Non-pigmented ciliary epithelial cell (primary cell): ENCODE measurements at regions not wholly inside any gene's neighbourhood (a gene's known extent, or its start where the extent isn't known, plus 50 kb on each side); places are given as distances from the start of the nearest gene placed in this dataset.

Experiments used
- DNase-seq: peaks from one replicate; pipeline ENCODE4 v3.0.0-alpha.2; 2010; ENCODE audit warnings: low read depth

DNA sequence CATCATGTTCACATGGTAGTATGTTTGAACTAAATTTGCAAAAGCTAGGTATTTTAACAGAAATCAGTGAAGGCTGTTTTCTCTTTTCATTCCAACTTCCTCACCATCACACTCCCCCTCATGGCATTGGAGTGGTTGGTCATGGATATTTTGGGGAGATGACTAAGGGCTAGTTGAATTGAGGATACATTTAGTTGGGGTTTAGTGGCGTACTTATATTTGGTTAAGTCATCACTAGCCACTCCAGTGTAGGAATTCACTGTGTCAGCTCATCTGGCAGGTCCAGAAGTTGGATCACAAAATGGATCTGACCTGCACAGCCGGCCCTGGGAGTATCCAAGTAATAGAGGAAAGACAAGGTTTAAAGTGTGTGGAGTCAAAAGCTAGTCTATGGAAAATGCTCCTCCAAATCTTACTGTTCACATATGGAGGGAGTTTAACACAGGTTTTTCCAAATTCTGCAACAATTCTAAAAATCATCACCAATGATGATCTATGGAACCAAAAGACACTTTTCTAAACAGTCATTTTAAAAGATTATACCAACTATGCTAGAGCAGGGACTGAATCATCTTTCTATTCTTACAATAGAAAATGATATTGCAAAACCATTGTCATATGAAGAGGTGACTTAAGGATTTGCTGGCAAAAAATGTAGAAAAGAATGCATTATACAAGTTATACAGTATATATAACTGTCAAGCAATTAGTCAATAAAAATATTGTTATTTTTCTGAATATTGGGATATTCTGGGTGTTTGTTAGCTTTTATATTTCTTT is 247.8 kb upstream of the PEX5L start:
- no peak for DNase-seq

DNA sequence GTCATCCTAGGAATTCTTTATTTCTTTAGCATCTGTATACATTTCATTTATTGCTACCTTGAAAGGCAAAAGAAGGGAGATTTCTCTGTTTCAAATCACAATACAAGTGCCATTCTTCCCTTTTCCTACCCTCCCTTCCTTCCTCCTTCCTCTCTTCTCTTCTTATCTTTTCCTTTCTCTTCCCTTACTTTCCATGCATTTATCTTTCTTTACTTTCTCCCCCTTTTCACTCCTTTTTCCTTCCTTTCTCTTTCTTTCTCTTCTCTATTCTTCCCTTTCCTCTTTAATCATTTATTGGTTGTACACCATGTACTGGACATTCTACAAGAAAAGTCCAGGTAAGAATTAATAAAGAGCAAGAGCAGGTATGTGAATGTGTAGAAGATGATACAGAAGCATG is 251.0 kb upstream of the PEX5L start:
- no peak for DNase-seq

DNA sequence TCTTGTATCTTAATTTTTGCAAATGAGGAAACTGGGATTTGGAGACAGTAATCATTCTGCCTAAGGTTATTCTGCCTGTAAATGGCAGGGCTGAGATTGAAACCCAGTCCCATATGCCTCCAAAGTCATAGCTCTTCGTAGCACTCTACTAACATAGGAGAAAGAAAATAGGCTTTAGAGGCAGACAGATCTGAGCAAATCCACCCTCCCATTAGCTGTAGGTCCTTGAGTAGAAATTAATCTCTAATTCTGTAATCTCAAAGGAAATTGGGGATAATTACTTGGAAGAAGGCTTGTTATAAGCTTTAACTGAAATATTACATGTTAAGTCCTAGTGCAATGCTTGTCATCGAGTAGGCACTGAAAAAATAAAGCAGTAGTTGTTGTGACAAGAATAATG is 252.1 kb upstream of the PEX5L start:
- DNase-seq: no peak

DNA sequence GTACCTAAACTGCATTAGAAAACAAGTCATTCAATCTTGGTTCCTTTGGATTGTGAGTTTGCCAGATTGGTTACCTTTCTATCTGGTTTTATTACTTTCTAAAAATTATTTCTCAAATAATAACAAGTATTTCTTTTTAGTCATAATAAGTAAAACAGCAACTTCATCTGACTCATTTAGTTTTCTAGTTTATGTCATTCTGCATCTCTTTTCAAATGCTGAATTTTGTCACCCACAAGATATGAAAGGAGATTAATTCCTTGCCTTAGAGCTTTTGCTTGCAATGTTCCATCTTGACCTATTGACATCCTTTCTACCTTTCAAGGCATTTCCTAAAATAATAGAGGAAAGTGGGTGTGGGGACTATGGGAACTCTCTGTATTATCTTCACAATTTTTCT is 253.6 kb upstream of the PEX5L start:
- DNase-seq: no peak

DNA sequence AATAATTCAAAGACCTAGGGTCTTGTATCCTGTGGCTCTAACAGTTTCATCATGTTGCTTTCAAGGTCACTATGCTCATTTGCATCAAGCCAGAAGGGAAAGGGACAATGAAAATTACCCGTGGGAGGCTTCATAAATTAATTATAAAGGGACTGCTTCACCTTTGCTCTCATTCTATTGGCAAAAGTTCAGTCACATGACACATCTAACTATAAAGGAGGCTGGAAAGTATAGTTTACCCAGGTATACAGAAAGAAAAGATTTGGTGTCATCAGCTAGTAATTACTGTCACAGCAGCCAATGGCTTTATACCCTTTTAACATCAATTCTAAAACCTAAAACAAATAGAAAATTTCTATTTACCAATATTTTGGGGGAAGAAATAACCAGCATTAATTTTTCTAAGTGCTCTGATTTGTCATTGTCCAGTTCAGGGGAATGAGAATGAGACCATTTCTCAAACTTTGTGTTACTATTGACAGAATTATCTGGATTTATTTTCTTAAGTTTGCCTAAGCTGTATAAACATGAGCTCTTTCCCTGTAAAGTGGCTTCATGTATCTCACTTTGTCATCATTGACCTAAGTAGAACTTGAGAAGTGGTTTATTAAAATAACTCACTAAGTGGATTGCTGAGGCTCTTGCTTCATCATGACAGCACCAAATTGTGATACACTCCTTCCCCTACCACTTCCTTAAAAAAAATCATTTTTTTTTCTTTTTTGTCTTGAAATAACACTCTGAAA is 257.7 kb upstream of the PEX5L start:
- no peak for DNase-seq

DNA sequence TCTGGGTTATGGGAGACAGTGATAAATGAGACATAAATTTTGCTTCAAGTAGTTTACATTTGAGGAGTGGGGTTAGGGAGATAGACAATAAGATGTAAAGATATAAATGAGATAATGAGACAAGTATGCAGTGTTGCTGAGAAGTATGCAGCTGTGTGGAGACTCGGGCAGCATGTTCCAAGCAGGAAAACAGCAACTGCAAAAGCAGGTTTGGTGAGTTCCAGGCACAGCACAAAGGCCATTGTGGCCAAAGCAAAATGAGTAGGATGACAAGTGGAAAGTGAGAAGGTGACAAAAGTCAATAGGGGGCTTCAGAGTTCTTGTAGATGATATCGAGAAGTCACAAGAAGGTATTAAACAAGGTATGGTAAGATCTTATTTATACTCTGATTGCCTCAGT is 259.1 kb upstream of the PEX5L start:
- DNase-seq: no peak

DNA sequence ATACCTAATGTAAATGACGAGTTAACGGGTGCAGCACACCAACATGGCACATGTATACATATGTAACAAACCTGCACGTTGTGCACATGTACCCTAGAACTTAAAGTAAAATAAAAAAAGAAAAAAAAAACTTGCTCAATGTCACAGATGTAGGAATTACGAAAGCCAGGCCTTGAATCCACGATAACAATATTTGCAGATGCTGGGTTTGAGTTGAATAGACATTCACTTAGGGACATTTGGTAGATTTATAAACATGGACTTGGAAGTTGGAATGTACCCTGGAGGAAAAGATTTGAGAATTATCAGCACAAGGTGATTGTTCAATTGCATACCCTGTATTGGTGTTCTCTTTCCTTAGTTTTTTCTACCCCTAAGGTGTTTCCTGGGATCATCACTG is 260.2 kb upstream of the PEX5L start:
- no peak for DNase-seq

DNA sequence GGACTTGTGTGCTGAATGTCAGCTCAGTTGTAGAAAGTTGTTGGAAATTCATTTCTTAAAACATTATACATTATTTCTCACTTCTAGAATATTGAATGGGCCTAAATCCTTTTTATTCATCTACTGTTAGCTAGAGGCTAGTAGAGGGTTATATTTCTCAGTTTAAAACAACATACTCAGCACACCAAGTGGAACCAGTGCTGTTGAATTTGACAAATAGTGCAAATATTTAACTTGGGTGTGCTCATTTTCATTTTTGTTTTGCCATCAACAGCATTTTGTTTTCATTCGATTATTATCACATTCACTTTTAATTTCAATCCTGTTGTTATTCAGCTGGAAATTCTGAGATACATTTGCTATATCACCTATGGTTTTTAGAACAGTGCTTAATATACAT is 269.4 kb upstream of the PEX5L start:
- DNase-seq: no peak

DNA sequence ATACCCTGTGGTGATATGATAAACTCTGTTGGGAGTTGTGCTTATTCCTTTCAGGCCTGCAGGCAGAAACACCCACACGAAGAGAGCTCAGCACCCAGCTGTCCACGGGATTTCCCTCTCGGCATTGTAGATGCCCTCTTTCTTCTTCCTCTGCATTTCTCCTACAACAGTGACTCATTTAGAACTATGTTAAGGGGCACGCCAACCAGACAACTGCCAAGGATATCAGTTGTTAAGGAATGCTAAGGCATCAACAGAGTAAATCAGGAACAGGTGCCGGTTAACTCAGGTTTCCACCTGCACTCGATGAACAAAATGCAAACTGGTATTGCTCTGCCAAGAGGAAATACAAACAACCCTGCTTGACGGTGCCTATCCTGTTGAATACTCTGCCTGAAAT is 270.0 kb upstream of the PEX5L start:
- DNase-seq: no peak

DNA sequence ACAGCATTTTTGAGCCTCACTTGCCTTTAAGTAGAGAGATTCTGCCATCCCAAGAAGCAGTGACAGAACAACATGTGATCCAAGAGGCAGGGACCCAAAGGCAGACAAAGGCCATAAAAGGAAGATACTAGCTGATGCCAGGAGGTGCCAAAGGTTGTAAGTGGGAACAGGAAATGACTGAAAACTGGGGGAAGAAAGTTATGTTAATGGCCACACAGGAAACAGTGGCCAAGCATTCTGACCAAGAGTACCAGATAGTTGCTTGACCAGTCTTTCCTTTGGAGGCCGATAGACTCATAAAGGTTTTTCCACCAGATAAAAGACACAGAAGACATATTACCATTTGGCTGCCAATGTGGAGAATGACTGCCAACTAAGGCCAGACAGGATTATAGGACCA is 274.5 kb upstream of the PEX5L start:
- no peak for DNase-seq

DNA sequence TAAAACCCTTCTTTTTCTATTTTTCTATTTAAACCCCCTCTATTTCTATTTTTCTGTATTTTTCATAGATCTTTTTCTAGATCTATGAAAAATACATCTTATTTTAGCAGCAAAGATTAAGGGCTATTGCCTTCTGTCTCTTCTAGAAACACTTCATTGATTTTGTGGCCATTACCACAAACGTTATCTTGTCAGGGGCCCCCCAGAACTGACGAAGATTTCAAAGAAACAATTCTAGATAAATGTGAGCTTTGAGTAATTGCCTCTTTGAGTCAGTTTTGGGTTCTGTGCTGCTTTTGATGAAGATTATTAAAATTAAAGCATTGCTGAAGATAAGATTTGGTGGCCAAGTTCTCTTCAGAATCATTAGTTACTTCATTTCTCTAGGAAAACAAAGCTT is 279.6 kb upstream of the PEX5L start:
- DNase-seq: no peak

DNA sequence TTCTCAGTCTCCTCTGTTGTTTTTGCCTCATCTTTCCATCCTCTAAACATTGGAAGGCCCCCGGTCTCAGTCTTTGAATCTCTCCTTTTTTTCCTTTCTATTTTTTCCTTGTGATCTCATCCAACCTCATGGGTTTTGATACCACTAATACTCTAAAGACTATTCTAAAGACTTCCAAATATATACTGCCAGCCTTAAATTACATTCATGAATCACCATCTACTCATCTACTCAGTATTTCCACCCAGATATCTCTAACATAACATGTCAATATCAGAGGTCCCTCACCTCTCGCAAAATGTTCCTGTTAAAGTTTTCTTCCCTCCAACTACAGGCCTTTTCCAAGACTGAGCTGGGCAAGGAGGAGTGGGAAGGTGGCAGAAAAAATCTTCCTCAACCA is 282.5 kb upstream of the TTC14 start:
- no peak for DNase-seq

DNA sequence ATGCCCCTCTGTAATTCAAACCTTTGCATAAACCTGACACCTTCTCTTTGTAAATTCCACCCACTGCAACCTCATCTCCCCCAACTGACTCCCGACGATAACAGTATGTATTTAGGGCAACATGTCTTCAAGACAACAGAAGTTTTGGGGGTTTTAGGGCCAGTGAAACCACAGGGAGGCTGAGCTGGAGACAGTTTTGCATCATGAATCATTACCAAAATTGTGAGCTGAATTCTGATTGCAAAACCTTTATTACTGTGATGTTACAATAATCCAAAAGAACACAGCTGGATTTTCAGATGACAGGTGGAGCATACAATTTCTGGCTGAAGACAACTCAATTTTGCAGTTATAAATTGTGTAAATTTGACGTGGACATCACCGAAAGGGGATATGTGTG is 281.3 kb upstream of the TTC14 start:
- no peak for DNase-seq

DNA sequence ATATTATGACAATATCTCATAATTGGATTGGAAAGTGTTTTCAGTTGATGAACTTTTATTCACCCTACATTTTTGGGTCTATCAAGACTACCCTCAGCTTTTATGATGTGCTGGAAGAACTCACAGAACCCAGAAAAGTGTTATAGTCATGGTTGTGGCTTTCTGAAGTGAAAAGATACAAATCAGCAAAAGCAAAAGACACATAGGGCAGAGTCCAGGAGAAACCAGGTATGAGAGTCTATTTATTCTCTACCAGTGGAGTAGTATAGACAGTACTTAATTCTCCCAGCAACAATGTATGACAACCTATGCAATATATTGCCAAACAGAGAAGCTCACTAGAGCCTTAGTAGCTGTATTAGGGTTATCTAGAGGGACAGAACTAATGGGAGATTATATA is 280.4 kb upstream of the TTC14 start:
- DNase-seq: no peak

DNA sequence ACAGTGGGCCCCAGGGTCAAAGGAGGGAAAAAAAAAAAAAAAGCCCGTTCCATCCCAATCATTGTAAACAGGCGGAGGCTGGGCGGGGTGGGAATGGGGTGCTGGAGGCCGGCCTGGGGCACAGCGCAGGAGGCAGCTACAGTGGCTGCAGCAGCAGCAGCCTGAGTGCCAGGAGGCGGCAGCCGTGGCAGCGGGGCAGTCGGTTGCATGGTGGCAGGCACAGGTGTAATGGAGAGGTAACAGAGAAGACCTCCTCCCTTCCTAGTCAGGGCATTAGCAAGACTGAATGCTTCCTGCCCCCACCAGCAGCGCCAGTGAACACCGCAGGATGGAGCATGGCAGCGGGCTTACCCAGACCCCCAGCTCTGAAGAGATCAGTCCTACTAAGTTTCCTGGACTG is 279.1 kb upstream of the TTC14 start:
- no peak for DNase-seq

DNA sequence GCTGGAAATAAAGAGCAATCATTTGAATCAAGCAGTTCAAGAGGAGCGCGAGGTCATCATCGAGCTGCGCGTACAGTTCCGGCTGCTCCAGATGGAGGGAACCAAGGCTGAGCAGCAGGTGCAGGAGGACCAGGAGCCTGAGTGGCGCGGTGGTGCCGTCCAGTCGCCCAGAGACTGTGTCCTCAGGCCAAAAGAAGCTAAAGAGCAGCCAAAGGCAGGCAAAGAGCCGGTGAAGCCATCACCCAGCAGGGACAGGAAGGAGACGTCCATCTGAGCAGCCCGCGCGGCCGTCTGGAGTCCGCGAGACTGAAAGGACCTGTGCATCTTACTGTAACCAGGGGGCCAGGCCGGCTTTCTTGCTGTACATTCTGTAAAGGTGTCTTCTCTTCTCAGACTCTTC is 277.2 kb upstream of the TTC14 start:
- DNase-seq: no peak

DNA sequence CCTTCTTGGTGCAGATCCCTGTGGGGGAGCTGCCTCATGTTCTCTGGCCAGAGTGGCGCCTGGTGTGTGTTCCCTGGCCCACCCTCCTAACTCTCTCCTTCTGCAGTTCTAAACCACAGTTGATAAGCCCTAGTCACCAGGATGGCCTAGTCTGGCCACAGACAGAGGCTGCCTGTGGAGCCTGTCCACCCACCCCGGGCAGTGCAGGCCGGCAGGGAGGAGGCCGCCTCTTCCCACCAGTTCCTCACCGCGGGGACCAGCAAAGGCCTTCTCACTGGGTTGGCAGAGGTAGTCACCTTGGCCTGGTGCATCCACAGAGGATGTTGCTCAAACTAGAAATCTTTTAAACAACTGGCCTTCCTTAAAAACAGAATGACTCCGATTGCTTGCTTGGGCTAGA is 276.4 kb upstream of the TTC14 start:
- no peak for DNase-seq

DNA sequence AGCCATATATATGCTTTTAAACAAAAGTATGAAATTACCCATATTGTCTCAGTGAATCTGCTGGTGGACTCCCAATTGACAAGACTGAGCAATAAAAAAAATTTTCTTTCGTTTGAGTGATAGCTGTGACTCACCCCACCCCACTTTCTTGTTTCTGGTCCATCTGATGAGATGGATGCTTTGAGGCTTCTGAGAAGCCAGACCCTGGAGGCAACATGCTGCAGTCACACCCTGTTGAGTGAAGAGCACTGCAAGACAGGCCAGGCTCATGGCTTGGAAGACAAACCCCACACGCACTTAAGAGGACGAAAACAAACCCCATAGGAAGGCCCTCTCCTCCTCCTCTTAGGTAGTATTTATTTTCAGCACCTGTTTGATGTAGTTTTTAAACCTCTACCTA is 276.0 kb upstream of the TTC14 start:
- DNase-seq: no peak

DNA sequence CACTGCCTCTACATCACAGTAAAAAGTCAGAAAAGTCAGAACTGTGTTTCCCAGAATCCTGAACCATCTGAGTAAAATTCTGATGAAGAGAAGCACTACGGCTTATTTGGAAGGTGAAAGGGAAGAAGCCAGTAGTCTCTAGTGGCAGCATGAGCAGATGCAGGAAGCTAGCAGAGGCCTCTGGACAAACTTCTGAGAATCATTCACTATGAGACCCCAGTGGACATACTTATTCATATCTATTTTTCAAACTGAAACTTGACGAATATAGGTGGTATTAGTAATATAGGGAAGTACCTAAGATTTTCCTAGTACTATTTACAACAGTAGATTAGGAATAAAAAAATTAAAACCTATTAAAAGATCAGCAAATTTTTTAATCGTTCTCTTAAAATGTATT is 272.8 kb upstream of the TTC14 start:
- DNase-seq: no peak

DNA sequence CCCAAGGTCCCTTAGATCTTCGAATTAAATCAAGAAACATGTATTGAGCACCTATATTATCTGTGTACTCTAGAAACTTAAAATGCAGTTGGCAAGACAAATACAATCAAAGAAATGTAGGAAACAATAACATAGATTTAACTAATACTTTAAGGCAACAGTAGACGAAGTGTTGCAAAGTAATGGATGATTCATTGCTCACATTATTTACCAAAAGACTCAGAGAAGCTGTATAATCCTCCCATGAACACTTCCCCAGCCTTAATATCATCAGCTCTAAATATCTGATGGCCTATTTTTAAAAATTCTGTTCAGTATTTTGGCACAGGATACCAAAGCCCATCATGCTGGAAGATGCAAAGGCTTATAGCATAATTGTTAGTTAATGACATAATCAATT is 272.1 kb upstream of the TTC14 start:
- DNase-seq: no peak

DNA sequence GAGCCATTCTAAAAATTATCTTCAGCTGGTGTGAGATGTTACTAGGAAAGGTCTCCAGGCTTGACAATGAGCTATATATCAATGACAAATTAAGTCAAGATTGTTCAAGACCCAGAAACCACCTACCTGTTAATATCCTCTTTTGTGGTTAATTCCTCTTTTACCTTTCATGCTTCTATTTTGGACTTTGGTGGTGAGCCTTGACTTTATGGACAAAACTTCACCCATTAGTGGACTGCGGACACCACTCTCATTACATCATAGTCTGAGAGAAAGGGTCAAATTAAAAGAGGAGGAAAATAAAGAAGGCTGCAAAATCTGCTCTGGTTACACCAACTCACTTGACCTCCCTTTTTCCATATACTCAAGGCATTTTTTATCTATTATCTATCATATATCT is 271.5 kb upstream of the TTC14 start:
- DNase-seq: no peak

DNA sequence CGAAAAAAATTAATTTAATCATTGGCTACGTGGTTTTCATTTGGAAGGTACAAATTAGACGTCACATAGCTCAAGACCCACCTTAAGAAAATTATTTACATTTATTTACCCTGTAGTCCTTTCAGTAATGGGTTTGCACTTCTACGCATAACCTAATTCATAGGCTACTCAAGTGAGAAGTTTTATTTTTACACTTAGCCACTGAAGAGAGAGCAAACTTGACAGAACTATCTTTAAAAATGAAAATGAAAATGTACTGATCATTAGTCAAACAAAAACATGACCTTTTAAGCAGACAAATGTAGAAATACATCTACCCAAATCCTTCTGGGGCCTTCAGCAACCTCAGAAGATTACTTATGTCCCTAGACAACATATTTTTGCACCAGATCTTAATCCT is 269.4 kb upstream of the TTC14 start:
- no peak for DNase-seq

DNA sequence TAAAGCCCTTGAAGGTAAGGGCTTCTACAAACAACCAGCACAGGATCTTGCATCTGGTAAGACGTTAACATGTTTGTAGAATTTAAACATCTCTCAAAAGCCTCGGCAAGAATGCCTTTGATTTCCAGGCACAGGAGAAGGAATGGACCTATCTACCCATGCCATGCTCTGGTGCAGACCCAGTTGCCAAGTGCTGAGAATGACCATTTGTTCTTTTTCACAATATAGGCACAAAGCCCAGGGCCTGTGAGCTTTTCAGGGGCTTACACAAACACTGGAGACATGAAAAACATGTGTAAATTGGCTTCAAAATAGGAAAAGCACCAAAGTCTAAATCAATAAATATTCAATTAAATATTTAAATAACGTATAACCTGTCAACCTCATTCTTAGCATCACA is 266.9 kb upstream of the TTC14 start:
- DNase-seq: no peak

DNA sequence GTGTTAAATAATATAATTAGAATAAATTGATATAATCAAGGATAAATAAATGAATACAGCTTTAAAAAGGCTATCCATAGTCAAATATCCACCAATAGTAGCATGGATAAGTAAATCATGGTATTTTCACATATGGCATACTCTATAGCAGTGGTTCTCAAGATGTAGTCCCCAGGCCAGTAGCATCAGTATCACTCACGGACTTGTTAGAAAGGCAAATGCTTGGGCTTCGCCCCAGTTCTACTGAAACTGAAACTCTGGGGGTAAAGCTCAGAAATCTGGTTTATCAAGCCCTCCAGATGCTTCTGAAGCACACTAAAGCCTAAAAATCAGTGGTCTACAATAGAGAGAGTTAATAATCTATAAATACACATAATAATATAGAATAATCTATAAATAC is 261.6 kb upstream of the TTC14 start:
- DNase-seq: no peak
